ENCODE measurements at regions not wholly inside any gene's neighbourhood (a gene's known extent, or its start where the extent isn't known, plus 50 kb on each side); places are given as distances from the start of the nearest gene placed in this dataset.

DNA sequence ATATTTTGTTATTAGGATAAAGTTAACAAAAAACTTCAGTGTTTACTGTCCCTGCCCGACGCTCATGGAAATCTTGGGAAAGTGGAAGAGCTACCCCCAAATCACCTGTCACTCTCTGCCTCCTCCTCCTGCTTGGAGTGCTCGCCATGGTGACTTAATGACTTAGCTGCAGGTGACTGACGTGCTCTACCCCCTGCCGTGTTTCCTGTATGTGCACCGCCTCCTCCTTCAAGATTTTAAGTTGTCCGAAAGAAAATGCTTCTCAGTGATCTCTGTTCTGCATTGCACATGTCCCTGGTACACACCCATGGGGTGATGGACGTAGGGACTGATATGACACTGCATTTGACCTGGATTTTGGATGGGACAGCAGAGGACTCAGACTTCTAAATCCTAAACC is 338.8 kb upstream of the SHH start:
- Histone ChIP-seq H3K4me3 (replicated peaks in 1 of 3) (no peak overlapping the region), H3K9me3 (no peaks in the 10 kb centered on the region), H3K4me1 (no peaks in the 10 kb centered on the region), H3K36me3 (no peaks in the 10 kb centered on the region), H3K27ac (no peak overlapping the region), H3K27me3 (no peaks in the 10 kb centered on the region)
- TF ChIP-seq, protein P1, sequence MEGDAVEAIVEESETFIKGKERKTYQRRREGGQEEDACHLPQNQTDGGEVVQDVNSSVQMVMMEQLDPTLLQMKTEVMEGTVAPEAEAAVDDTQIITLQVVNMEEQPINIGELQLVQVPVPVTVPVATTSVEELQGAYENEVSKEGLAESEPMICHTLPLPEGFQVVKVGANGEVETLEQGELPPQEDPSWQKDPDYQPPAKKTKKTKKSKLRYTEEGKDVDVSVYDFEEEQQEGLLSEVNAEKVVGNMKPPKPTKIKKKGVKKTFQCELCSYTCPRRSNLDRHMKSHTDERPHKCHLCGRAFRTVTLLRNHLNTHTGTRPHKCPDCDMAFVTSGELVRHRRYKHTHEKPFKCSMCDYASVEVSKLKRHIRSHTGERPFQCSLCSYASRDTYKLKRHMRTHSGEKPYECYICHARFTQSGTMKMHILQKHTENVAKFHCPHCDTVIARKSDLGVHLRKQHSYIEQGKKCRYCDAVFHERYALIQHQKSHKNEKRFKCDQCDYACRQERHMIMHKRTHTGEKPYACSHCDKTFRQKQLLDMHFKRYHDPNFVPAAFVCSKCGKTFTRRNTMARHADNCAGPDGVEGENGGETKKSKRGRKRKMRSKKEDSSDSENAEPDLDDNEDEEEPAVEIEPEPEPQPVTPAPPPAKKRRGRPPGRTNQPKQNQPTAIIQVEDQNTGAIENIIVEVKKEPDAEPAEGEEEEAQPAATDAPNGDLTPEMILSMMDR (IDR thresholded peaks at IDR 0.05), result no peak
- TF ChIP-seq POLR2A (IDR thresholded peaks at IDR 0.05), result no peak
- WGBS, 2 donors, result 60 to 66% methylated on average over 8 of the region's 8 CpGs
- intact Hi-C loops (cut with DNase I), result no loop called here
- DNase-seq, result no peak

- Histone ChIP-seq H3K4me3 (replicated peaks in 1 of 3) (no peak overlapping the region), H3K27me3 (no peaks in the 10 kb centered on the region), H3K4me1 (no peaks in the 10 kb centered on the region), H3K27ac (no peak overlapping the region), H3K9me3 (no peaks in the 10 kb centered on the region), H3K36me3 (no peaks in the 10 kb centered on the region)
- DNase-seq, result no peak
- intact Hi-C loops (cut with DNase I), result no loop called here
- 89 to 91% methylated on average over 9 of the region's 9 CpGs for WGBS, 2 donors
- TF ChIP-seq, protein P1 (IDR thresholded peaks at IDR 0.05), result no peak
- TF ChIP-seq POLR2A (IDR thresholded peaks at IDR 0.05), result no peak
Observed at GRCh38 chr7:156148995-156149394, 336.7 kb upstream of the SHH start.

DNA sequence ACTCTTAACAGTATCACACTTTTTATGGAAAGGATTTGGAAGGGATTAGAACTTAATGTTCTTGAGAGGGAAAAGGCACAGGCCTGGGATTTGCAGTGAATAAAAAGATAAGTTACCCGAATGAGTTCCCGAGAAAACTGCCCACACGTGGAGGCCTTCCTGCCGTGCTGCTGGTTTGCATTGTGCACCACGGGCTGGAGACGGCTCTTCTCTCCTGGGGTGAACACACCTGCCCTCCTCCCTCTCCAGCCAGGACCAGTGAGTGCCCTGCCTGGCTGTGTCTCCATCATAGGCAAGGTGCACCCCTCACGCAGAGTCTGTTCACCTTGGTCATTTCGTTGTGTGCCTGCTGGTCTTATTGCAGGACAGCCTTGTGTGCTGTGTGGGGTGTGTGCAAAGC is 336.3 kb upstream of the SHH start:
- no peak for DNase-seq
- Histone ChIP-seq H3K36me3 (no peaks in the 10 kb centered on the region), H3K9me3 (no peaks in the 10 kb centered on the region), H3K27me3 (no peaks in the 10 kb centered on the region), H3K4me3 (replicated peaks in 1 of 3) (no peak overlapping the region), H3K4me1 (no peaks in the 10 kb centered on the region), H3K27ac (no peak overlapping the region)
- intact Hi-C loops (cut with DNase I), result no loop called here
- WGBS, 2 donors, result 66 to 76% methylated on average over 7 of the region's 8 CpGs
- TF ChIP-seq, protein P1 (IDR thresholded peaks at IDR 0.05), result no peak
- TF ChIP-seq POLR2A (IDR thresholded peaks at IDR 0.05), result no peak

GRCh38 chr7:156147756-156148504 is 335.7 kb upstream of the SHH start:
- no peaks in the 10 kb centered on the region for H3K4me1 ChIP-seq
- H3K4me3 ChIP-seq (replicated peaks in 1 of 3), result no peak overlapping the region
- H3K27ac ChIP-seq, result no peak overlapping the region
- 79 to 84% methylated on average over 12 to 15 of the region's 15 CpGs for WGBS, 2 donors
- H3K9me3 ChIP-seq, result no peaks in the 10 kb centered on the region
- TF ChIP-seq, protein P1 (IDR thresholded peaks at IDR 0.05), result no peak
- no peak for TF ChIP-seq POLR2A (IDR thresholded peaks at IDR 0.05)
- H3K36me3 ChIP-seq, result no peaks in the 10 kb centered on the region
- DNase-seq, result no peak
- H3K27me3 ChIP-seq, result no peaks in the 10 kb centered on the region
- intact Hi-C loops (cut with DNase I), result no loop called here

DNA sequence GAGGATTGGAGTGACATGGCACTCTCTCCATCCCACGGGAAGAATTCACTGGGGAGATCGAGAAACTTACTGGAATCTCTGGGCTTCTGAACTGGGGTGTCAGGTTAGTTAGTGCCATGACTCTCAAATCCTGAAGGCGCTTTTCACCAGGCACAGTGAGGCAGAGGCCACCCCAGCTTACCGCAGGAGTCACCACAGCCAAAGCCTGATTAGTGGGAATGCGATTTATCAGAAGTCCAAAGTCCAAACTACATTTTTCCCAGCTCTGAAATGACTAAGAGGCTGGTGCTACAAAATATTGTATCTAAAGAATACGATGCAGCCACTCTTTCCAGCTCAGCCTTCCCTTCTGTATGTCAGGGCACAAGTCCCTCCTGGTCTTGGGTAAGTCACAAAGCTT is 334.8 kb upstream of the SHH start:
- 84 to 95% methylated on average over 6 of the region's 6 CpGs for WGBS, 2 donors
- H3K27ac ChIP-seq, result no peak overlapping the region
- TF ChIP-seq, protein P1 (IDR thresholded peaks at IDR 0.05), result no peak
- TF ChIP-seq POLR2A (IDR thresholded peaks at IDR 0.05), result no peak

More for the DNA sequence above, 334.8 kb upstream of the SHH start:
- DNase-seq, result no peak
- H3K27me3 ChIP-seq, result no peaks in the 10 kb centered on the region
- H3K36me3 ChIP-seq, result no peaks in the 10 kb centered on the region
- intact Hi-C loops (cut with DNase I), result no loop called here
- H3K4me1 ChIP-seq, result no peaks in the 10 kb centered on the region
- H3K9me3 ChIP-seq, result no peaks in the 10 kb centered on the region
- no peak overlapping the region for H3K4me3 ChIP-seq (replicated peaks in 1 of 3)

Data from thyroid gland (tissue), 4 donors.